A673 (cell line): ENCODE measurements at regions not wholly inside any gene's neighbourhood (a gene's known extent, or its start where the extent isn't known, plus 50 kb on each side); places are given as distances from the start of the nearest gene placed in this dataset.

Source experiments
- BruUV-seq: library from RNA; stranded (reverse); fragments of 400-500 nt; replicated peaks from 2 replicates; lab custom pipeline; 2021; lab: Mats Ljungman, UMichigan
- CTCF ChIA-PET: fragments of 300-600 bp; sonication (Branson Sonifier 250); formaldehyde crosslinking; loops from one replicate; lab custom pipeline; 2022; ENCODE audit warnings: antibody characterized with exemption; lab: Charles Lee
- POLR2A ChIA-PET: fragments of 300-600 bp; sonication (Branson Sonifier 250); formaldehyde crosslinking; loops from one replicate; lab custom pipeline; 2022; ENCODE audit warnings: antibody characterized with exemption; ENCODE audit not compliant: low non-redundant PET; lab: Charles Lee
- DNase-seq: peaks from one replicate; pipeline ENCODE4 v3.0.0-alpha.2; 2015; ENCODE audit warnings: low spot score
- H3K27ac ChIP-seq: fragments of 200-600 bp; sonication (generic); 2 replicates; pipeline ENCODE4 v1.5.1; 2016; ENCODE audit warnings: mixed run types, low read depth, mild to moderate bottlenecking, mixed read lengths, antibody characterized with exemption, low read length; ENCODE audit not compliant: poor library complexity, severe bottlenecking
- H3K27me3 ChIP-seq: fragments of 200-600 bp; sonication (generic); replicated peaks from 2 replicates; pipeline ENCODE4 v1.6.1; 2017; ENCODE audit warnings: mixed run types, low read depth, mild to moderate bottlenecking, mixed read lengths, antibody characterized with exemption, low read length; ENCODE audit not compliant: insufficient read depth, poor library complexity
- H3K36me3 ChIP-seq: fragments of 200-600 bp; sonication (generic); 2 replicates; pipeline ENCODE4 v1.6.1; 2016; ENCODE audit warnings: mixed run types, mild to moderate bottlenecking, mixed read lengths, antibody characterized with exemption, low read length; ENCODE audit not compliant: insufficient read depth, poor library complexity, severe bottlenecking
- H3K4me1 ChIP-seq: fragments of 200-600 bp; sonication (generic); 2 replicates; pipeline ENCODE4 v1.6.1; 2017; ENCODE audit warnings: mixed run types, mild to moderate bottlenecking, mixed read lengths, antibody characterized with exemption, low read length; ENCODE audit not compliant: insufficient read depth, poor library complexity, severe bottlenecking
- H3K4me3 ChIP-seq: fragments of 200-600 bp; sonication (generic); 2 replicates; pipeline ENCODE4 v1.5.1; 2016; ENCODE audit warnings: low read depth, mixed run types, mild to moderate bottlenecking, mixed read lengths, low read length; ENCODE audit not compliant: poor library complexity, severe bottlenecking
- H3K9me3 ChIP-seq: fragments of 200-600 bp; sonication (generic); 2 replicates; pipeline ENCODE4 v1.6.1; 2016; ENCODE audit warnings: mixed run types, low read depth, mild to moderate bottlenecking, mixed read lengths, antibody characterized with exemption, low read length; ENCODE audit not compliant: poor library complexity, severe bottlenecking
- CTCF ChIP-seq: fragments of 300-800, 200-600 bp; sonication (generic); conservative IDR thresholded peaks from 2 replicates; pipeline ENCODE4 v1.5.1; 2017; ENCODE audit warnings: low read depth, mild to moderate bottlenecking, antibody characterized with exemption, low read length, moderate library complexity, mixed read lengths
- EZH2 ChIP-seq: fragments of 200-600 bp; sonication (generic); IDR thresholded peaks from 2 replicates; pipeline ENCODE4 v1.6.1; 2017; ENCODE audit warnings: borderline replicate concordance, low read depth, mild to moderate bottlenecking, mixed read lengths, antibody characterized with exemption, low read length; ENCODE audit not compliant: poor library complexity, severe bottlenecking
- intact Hi-C: fragments of 100-400 bp; cut with micrococcal nuclease; formaldehyde crosslinking; loops from one replicate; pipeline ENCODE4 v1.10.0; 2022; ENCODE audit not compliant: unreplicated experiment

GRCh38 chr20:19813846-19814640, 56.0 kb downstream of the RIN2 start:
- Histone ChIP-seq H3K36me3 (no peaks in the 10 kb centered on the region), H3K9me3 (no peaks in the 10 kb centered on the region), H3K27me3 (no peaks in the 10 kb centered on the region), H3K4me3 (no peak overlapping the region), H3K27ac (peak overlapping the region; percentile 37), H3K4me1 (peaks cover 47% of the 10 kb centered on the region)
- no TSS peak for BruUV-seq
- no peak for DNase-seq
- TF ChIP-seq EZH2, result no peak
- no peak for TF ChIP-seq CTCF
- CTCF ChIA-PET, result no interaction called here
- intact Hi-C loops, result no loop called here
- POLR2A ChIA-PET, result no interaction called here

- H3K4me1 ChIP-seq, result peaks cover 46% of the 10 kb centered on the region
- intact Hi-C loops, result no loop called here
- no TSS peak for BruUV-seq
- CTCF ChIA-PET, result interaction anchor here (0.6 kb wide), 1 partner anchor 80 kb away, joined by 3 read pairs; no protein-coding TSS in a partner anchor
- H3K4me3 ChIP-seq, result no peak overlapping the region
- DNase-seq, result peak; percentile 82
- no peaks in the 10 kb centered on the region for H3K27me3 ChIP-seq
- POLR2A ChIA-PET, result no interaction called here
- no peak for TF ChIP-seq EZH2
- peak; percentile 29; the same call in 1 of the 2 replicates for TF ChIP-seq CTCF
- no peaks in the 10 kb centered on the region for H3K9me3 ChIP-seq
- H3K27ac ChIP-seq, result peak overlapping the region; percentile 40
- H3K36me3 ChIP-seq, result no peaks in the 10 kb centered on the region
Observed at GRCh38 chr20:19815553-19815991, 57.5 kb downstream of the RIN2 start.

GRCh38 chr20:19816386-19816785, 58.3 kb downstream of the RIN2 start:
- Histone ChIP-seq H3K36me3 (no peaks in the 10 kb centered on the region), H3K27ac (no peak overlapping the region), H3K4me1 (peaks cover 54% of the 10 kb centered on the region), H3K27me3 (no peaks in the 10 kb centered on the region), H3K4me3 (no peak overlapping the region), H3K9me3 (no peaks in the 10 kb centered on the region)
- TF ChIP-seq EZH2 (no peak), CTCF (no peak)
- DNase-seq, result no peak
- intact Hi-C loops, result no loop called here
- ChIA-PET CTCF (no interaction called here), POLR2A (no interaction called here)
- BruUV-seq, result no TSS peak
